ENCODE measurements at regions not wholly inside any gene's neighbourhood (a gene's known extent, or its start where the extent isn't known, plus 50 kb on each side); places are given as distances from the start of the nearest gene placed in this dataset.

- FAIRE-seq (no peak), DNase-seq (ENCODE audit: low spot score) (no peak)
Observed at GRCh38 chr20:48571949-48572847, 255.6 kb downstream of the PREX1 start.

- DNase-seq (ENCODE audit: low spot score) (no peak), FAIRE-seq (no peak)
Observed at GRCh38 chr20:48569679-48570078, 258.1 kb downstream of the PREX1 start.

- no peak for DNase-seq (ENCODE audit: low spot score)
- FAIRE-seq: no peak
Observed at GRCh38 chr20:48568520-48568919, 259.3 kb downstream of the PREX1 start.

- FAIRE-seq: no peak
- DNase-seq (ENCODE audit: low spot score): no peak
Observed at GRCh38 chr20:48567145-48567544, 260.7 kb downstream of the PREX1 start.

- FAIRE-seq (peak; percentile 17), DNase-seq (ENCODE audit: low spot score) (no peak)
Observed at GRCh38 chr20:48564982-48565539, 262.7 kb downstream of the PREX1 start.

- FAIRE-seq (no peak), DNase-seq (ENCODE audit: low spot score) (no peak)
Observed at GRCh38 chr20:48563191-48563870, 264.5 kb downstream of the PREX1 start.

- DNase-seq (ENCODE audit: low spot score): no peak
- no peak for FAIRE-seq
Observed at GRCh38 chr20:48562586-48563116, 265.1 kb downstream of the PREX1 start.

GRCh38 chr20:48558906-48559305, 268.9 kb downstream of the PREX1 start:
- FAIRE-seq (no peak), DNase-seq (ENCODE audit: low spot score) (no peak)

GRCh38 chr20:48557380-48557779, 270.4 kb downstream of the PREX1 start:
- no peak for DNase-seq (ENCODE audit: low spot score)
- no peak for FAIRE-seq

GRCh38 chr20:48556956-48557355, 270.8 kb downstream of the PREX1 start:
- FAIRE-seq (no peak), DNase-seq (ENCODE audit: low spot score) (no peak)

- DNase-seq (ENCODE audit: low spot score): no peak
- FAIRE-seq: peak; percentile 23
Observed at GRCh38 chr20:48552550-48552949, 275.2 kb downstream of the PREX1 start.

- FAIRE-seq: no peak
- peak; percentile 53 for DNase-seq (ENCODE audit: low spot score)
Observed at GRCh38 chr20:48550814-48551213, 277.0 kb downstream of the PREX1 start.

- DNase-seq (ENCODE audit: low spot score) (no peak), FAIRE-seq (peak; percentile 85)
Observed at GRCh38 chr20:48547664-48548063, 280.1 kb downstream of the PREX1 start.

- FAIRE-seq: no peak
- no peak for DNase-seq (ENCODE audit: low spot score)
Observed at GRCh38 chr20:48544402-48545339, 283.1 kb downstream of the PREX1 start.

- no peak for FAIRE-seq
Observed at GRCh38 chr20:48541581-48542071, 286.2 kb downstream of the PREX1 start.

GRCh38 chr20:48538856-48539255, 288.9 kb downstream of the PREX1 start:
- DNase-seq (ENCODE audit: low spot score) (peak; percentile 37), FAIRE-seq (no peak)

More at GRCh38 chr20:48541581-48542071, 286.2 kb downstream of the PREX1 start:
- DNase-seq (ENCODE audit: low spot score): no peak

GRCh38 chr20:48538058-48538825, 289.6 kb downstream of the PREX1 start:
- FAIRE-seq (no peak), DNase-seq (ENCODE audit: low spot score) (peak; percentile 92)

- FAIRE-seq: no peak
- no peak for DNase-seq (ENCODE audit: low spot score)
Observed at GRCh38 chr20:48536206-48536605, 291.6 kb downstream of the PREX1 start.

- FAIRE-seq (no peak), DNase-seq (ENCODE audit: low spot score) (no peak)
Observed at GRCh38 chr20:48535556-48535955, 292.2 kb downstream of the PREX1 start.

- FAIRE-seq (no peak), DNase-seq (ENCODE audit: low spot score) (no peak)
Observed at GRCh38 chr20:48532028-48532427, 295.8 kb downstream of the PREX1 start.

All from urothelium cell line (cell line).